ENCODE measurements at regions not wholly inside any gene's neighbourhood (a gene's known extent, or its start where the extent isn't known, plus 50 kb on each side); places are given as distances from the start of the nearest gene placed in this dataset.
"Not testable (repeated sequence)": the region's sequence is repeated elsewhere in the genome, so short reads cannot be mapped to it uniquely, and the experiment has no call there.

- Histone ChIP-seq H3K4me3 (no peak overlapping the region), H3K9me3 (peaks cover 7 to 8% of the 10 kb centered on the region in 2 donors), H3K4me1 (no peaks in the 10 kb centered on the region), H3K27me3 (no peaks in the 10 kb centered on the region), H3K36me3 (no peaks in the 10 kb centered on the region), H3K27ac (no peak overlapping the region)
- no peak for DNase-seq (ENCODE audit: low spot score in 2 of 2)
- intact Hi-C loops (cut with DNase I; ENCODE audit: low total_unique reads) = no loop called here
- TF ChIP-seq POLR2A (IDR thresholded peaks at IDR 0.05) (no peak), CTCF (IDR thresholded peaks at IDR 0.05) (no peak), POLR2AphosphoS5 (IDR thresholded peaks at IDR 0.05) (no peak)
These were observed 636.2 kb upstream of the SGO1 start for GRCh38 chr3:20822251-20822650.

GRCh38 chr3:20820872-20821271, 634.9 kb upstream of the SGO1 start:
- H3K4me1 ChIP-seq; H3K27me3 ChIP-seq; H3K9me3 ChIP-seq; H3K4me3 ChIP-seq; DNase-seq (ENCODE audit: low spot score in 2 of 2); H3K27ac ChIP-seq; intact Hi-C loops (cut with DNase I; ENCODE audit: low total_unique reads); H3K36me3 ChIP-seq: not testable (repeated sequence)

GRCh38 chr3:20811631-20812030, 625.6 kb upstream of the SGO1 start:
- intact Hi-C loops (cut with DNase I; ENCODE audit: low total_unique reads) = no loop called here
- H3K27me3 ChIP-seq = no peaks in the 10 kb centered on the region
- DNase-seq (ENCODE audit: low spot score in 2 of 2) = no peak
- H3K27ac ChIP-seq = no peak overlapping the region
- H3K4me1 ChIP-seq = no peaks in the 10 kb centered on the region
- no peak overlapping the region for H3K4me3 ChIP-seq
- H3K36me3 ChIP-seq = no peaks in the 10 kb centered on the region
- TF ChIP-seq POLR2A (IDR thresholded peaks at IDR 0.05) (no peak), POLR2AphosphoS5 (IDR thresholded peaks at IDR 0.05) (no peak), CTCF (IDR thresholded peaks at IDR 0.05) (no peak)
- no peaks in the 10 kb centered on the region for H3K9me3 ChIP-seq

- intact Hi-C loops (cut with DNase I; ENCODE audit: low total_unique reads) = no loop called here
These were observed 625.0 kb upstream of the SGO1 start for GRCh38 chr3:20811006-20811405.

GRCh38 chr3:20810555-20810954, 624.5 kb upstream of the SGO1 start:
- Histone ChIP-seq H3K27ac (no peak overlapping the region), H3K4me3 (no peak overlapping the region), H3K9me3 (no peaks in the 10 kb centered on the region), H3K36me3 (no peaks in the 10 kb centered on the region), H3K27me3 (no peaks in the 10 kb centered on the region), H3K4me1 (no peaks in the 10 kb centered on the region)
- DNase-seq (ENCODE audit: low spot score in 2 of 2) = no peak
- intact Hi-C loops (cut with DNase I; ENCODE audit: low total_unique reads) = no loop called here
- TF ChIP-seq POLR2AphosphoS5 (IDR thresholded peaks at IDR 0.05) (no peak), POLR2A (IDR thresholded peaks at IDR 0.05) (no peak), CTCF (IDR thresholded peaks at IDR 0.05) (no peak)

More at GRCh38 chr3:20811006-20811405, 625.0 kb upstream of the SGO1 start:
- H3K4me3 ChIP-seq = no peak overlapping the region
- no peak for TF ChIP-seq POLR2AphosphoS5 (IDR thresholded peaks at IDR 0.05)
- TF ChIP-seq CTCF (IDR thresholded peaks at IDR 0.05) = no peak
- no peak for TF ChIP-seq POLR2A (IDR thresholded peaks at IDR 0.05)
- no peak for DNase-seq (ENCODE audit: low spot score in 2 of 2)
- no peaks in the 10 kb centered on the region for H3K36me3 ChIP-seq
- H3K27ac ChIP-seq = no peak overlapping the region
- no peaks in the 10 kb centered on the region for H3K4me1 ChIP-seq
- H3K9me3 ChIP-seq = no peaks in the 10 kb centered on the region
- H3K27me3 ChIP-seq = no peaks in the 10 kb centered on the region

- Histone ChIP-seq H3K27me3 (no peaks in the 10 kb centered on the region), H3K27ac (no peak overlapping the region), H3K4me1 (no peaks in the 10 kb centered on the region), H3K4me3 (no peak overlapping the region), H3K9me3 (no peaks in the 10 kb centered on the region), H3K36me3 (no peaks in the 10 kb centered on the region)
- DNase-seq (ENCODE audit: low spot score in 2 of 2) = no peak
- intact Hi-C loops (cut with DNase I; ENCODE audit: low total_unique reads) = no loop called here
- TF ChIP-seq POLR2A (IDR thresholded peaks at IDR 0.05) (no peak), POLR2AphosphoS5 (IDR thresholded peaks at IDR 0.05) (no peak), CTCF (IDR thresholded peaks at IDR 0.05) (no peak)
These were observed 623.4 kb upstream of the SGO1 start for GRCh38 chr3:20809356-20809755.
